GM21390 (cell line): ENCODE measurements at regions not wholly inside any gene's neighbourhood (a gene's known extent, or its start where the extent isn't known, plus 50 kb on each side); places are given as distances from the start of the nearest gene placed in this dataset.

Experiments used
- ATAC-seq: cut with Tn5 transposase; IDR thresholded peaks from one replicate; pipeline ENCODE4 v1.9.1; 2021; ENCODE audit not compliant: unreplicated experiment

DNA sequence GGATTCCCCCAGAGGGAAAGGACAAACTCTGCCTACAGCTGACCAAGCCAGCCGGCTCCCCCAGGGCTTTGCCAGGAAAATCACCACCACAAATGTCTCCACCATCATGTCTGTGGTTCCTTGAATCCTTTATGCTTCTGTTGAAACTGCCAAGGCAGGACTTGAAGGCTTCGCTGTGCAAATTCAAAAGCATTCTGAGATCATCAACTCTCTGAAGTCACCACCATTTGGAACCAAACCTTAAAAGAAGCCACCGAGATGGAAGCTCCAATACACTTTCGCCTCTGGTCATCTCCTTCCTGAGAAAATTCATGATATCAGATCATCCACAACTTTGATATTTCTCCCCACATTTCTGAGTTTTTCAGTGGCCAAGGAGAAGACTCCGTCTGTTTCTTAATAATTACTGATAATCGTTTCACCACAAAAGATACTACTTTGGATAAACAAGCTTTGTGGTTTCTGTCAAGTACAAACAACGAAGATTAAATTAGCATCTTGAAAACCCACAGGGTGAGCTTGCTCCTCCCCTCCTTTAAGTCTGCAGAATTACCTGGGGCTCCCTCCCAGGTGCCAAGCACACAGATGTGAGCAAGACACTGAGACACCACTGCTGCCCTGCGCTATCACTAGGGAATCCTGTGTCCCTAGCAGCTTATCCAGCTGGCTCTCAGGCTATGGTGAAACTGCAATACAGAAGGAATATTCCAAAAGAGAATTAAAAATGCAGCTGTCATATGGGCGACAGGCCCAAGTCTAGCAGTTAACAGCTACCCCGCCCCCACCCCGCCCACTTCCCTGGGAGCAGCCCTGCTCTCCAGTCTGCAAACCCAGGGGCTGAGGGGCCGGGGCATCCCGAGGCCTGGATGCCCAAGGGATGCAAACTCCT lies 125.0 kb upstream of the TBL1X start:
- ATAC-seq: no peak

DNA sequence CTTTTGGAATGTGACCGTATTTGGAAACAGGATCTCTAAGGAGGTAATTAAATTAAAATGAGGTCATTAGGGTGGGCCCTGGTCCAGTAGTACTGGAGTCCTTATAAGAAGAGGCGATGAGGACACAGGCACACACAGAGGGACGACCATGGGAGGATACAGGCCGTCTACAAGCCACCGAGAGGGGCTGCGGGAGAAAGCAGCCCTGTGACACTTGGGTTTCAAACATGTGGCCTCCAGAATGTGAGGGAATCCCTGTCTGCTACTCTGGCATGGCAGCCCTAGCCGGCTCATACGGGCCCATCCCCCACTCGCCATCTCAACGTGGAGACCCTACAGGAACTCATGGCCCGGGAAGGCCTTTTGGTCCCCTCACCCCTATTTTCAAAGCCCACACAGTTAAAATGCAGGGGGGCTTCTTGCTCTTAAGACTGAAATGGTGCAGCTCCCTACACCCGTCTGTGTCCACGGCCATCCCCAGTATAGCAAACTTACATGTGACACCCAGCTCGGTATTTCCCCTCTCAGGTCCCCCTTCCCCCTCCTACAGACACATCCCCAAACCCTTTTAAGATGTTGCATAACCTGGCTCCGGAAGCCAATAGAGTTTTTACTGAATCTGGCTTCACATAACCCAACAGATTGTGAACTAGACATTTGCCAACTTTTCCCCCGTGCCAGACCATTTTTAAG lies 124.1 kb upstream of the TBL1X start:
- ATAC-seq: peak; percentile 38

- ATAC-seq: peak; percentile 84
Measured at GRCh38 chrX:9341291-9342201, 123.3 kb upstream of the TBL1X start.

DNA sequence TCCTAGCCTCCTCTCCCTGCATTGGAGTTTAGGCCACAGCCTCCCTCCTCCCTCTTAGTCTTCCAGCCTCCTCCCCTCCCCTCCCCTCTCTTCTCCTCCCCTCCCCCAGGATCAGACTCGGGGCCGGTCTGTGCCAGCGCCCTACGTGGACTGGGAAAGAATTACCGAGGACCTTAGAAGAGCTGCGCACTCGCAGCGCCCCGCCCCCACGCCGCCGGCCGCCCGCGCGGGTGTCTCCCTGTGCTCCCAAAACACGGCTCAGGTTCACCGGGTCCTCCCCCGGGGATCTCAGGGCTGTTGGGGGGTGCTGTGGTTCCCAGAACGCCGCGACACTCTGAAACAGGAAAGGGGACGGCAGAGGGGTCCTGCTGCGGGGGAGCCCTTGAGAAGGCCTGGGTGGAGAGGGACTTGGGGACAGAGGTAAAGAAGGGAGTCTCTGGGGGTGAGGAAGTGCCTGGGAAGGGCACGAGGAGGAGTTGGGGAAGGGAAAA lies 122.3 kb upstream of the TBL1X start:
- ATAC-seq: no peak

DNA sequence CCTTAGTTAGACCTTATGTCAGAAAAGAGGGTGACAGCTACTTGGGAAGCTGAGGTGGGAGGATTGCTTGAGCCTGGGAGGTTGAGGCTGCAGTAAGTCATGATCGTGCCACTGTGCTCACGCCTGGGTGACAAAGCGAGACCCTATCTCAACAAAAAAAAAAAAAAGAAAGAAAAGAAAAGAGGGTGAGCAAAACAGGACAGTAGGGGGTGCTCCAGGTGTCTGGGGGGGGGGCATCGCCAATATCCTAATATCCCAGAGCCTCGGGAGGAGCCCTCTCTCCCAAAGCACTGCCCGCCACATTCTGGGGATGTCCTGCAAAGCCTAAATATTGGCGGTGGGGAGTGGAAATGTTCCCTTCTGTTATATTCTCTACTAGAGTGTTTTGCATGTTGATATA lies 120.9 kb upstream of the TBL1X start:
- no peak for ATAC-seq

DNA sequence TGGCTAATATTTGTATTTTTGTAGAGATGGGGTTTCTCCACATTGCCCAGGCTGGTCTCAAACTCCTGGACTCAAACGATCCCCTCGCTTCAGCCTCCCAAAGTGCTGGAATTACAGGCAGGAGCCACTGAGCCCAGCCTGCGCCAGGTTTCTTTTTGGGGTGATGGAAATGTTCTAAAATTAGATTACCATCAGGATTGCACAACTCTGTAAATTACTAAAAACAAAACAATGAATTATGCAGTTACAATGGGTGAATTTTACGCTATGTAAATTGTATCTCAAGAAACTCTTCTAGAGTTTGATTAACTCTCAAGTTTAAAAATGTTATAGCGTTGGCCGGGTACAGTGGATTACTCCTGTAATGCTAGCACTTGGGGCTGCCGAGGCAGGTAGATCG lies 118.9 kb upstream of the TBL1X start:
- no peak for ATAC-seq

- ATAC-seq: no peak
Measured at GRCh38 chrX:9349572-9350494, 115.0 kb upstream of the TBL1X start.

DNA sequence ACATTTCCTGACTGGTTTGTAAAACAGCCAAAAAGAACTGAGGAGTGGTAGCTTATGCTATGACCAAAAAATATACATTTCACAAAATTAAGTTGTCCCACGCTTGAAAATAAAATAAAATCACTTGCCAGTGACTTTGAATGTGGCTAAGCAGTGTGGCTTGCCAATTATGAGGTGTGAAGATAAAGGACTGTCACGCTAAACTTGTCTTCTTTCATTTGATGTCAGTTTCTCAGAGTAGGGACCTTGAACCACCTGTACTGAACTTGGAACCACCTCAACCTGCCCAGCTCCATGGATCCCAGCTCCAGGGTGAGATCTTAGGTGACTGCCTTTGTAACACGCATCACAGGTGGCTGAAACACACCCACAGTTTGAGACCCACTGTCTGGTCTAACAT lies 113.7 kb upstream of the TBL1X start:
- no peak for ATAC-seq

GRCh38 chrX:9352243-9352642 lies 112.6 kb upstream of the TBL1X start:
- peak; percentile 72 for ATAC-seq

GRCh38 chrX:9352694-9353411 lies 112.0 kb upstream of the TBL1X start:
- ATAC-seq: peak; percentile 76

DNA sequence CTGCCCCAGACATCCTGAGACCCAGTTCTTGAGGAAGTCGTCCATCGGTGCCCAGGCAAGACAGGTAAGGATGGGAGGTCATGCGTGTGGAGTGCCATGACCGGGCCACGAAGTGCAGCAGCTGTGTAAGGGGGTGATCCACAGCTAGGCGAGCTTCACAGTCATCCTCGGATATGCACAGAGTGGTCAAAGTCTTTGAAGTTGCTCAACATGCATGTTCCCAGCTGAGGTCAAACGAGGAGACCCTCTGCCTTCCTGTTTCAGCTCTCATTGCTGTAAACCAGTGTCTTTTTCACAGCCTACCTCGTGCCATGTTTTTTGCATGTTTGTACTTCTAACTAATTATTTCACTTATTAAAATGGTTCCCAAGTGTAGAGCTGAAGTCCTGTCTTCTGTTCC lies 109.9 kb upstream of the TBL1X start:
- ATAC-seq: no peak

DNA sequence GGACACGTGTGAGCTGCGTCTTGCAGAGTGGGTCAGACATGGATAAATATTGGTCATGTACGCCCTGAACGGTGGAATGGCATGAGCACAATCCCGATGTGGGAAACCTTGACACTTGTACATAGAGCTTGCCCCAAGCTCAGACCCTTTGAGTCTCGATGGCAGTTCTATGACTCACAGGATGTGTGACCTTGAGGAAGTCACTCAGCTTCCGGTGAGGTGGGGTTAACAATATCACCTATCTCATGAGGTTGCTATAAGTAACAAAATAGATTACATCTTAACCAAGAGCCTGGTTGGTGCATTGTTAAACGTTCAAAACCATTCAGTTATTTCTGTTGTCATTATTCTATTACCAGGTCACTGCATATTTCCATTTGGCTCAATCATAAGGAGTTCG lies 109.1 kb upstream of the TBL1X start:
- ATAC-seq: no peak

GRCh38 chrX:9356846-9357245 lies 108.0 kb upstream of the TBL1X start:
- ATAC-seq: no peak

GRCh38 chrX:9357518-9358114 lies 107.2 kb upstream of the TBL1X start:
- no peak for ATAC-seq

DNA sequence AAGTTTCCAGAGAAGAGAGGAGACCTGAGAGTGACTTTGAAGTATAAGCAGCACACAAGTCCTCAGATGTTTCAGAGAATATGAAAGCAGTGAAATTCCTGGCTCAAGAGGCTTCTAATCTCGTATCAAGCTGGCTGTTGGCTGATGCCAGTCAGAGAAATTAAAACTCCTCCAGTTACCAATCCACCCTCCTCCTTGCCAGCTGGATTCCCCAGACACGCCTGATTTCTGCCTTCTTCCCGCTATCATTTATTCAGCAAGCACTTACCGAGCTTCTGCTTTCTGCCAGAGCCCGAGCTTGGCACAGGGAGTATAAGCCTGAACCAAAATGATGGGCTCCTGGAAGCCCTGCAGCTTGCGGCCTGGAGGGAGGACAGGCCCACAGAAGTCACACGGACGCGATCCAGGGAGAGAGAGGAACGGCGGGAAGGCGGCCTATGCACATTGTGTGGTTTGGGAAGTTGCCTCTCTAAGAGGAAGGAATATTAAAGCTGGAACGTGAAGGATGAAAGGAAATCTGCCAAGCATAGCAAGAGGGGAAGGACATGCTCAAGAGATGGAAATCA lies 102.4 kb upstream of the TBL1X start:
- ATAC-seq: no peak

GRCh38 chrX:9367421-9367820 lies 97.4 kb upstream of the TBL1X start:
- no peak for ATAC-seq

DNA sequence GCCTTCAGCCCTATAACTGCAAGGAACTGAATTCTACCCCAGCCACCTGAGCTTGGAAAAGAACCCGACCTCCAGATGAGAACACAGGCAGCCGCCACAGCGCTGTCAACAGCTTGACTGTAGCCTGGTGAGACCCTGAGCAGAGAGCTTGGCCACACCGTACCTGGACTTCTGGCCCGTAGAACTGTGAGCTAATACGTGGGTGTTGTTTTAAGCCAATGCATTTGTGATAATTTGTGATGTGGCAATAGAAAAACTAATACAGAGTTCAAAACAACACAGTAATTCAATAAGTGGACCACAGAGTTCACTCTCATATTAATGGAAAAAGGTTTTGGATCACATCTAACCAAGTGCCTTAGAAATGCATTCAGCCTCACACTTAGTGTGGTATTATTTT lies 96.6 kb upstream of the TBL1X start:
- no peak for ATAC-seq

DNA sequence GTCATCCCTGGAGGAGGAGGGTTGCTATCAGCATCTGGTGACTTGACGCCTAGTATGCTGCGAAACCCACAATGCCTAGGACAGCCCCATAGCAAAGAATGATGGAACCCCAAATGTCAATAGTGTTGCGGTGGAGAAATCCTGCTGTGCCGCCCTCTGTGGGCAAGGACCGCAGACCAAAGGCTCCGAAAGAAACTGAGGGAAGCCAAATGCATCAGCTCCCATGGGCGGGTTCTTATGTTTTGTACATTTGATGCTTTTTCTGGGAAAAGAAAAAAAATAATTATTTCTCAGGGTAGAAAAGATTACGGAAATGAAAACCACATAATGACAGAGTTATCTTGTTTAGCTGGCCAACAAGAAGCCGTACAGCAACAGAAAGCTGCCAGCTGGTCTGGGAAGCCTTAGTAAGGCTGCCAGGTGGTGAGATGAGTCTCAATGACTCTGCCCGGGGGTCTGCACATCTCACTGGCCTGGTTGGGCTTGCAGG lies 95.0 kb upstream of the TBL1X start:
- no peak for ATAC-seq

GRCh38 chrX:9370893-9371292 lies 94.0 kb upstream of the TBL1X start:
- no peak for ATAC-seq
